K562 (cell line): ENCODE measurements at regions not wholly inside any gene's neighbourhood (a gene's known extent, or its start where the extent isn't known, plus 50 kb on each side); places are given as distances from the start of the nearest gene placed in this dataset.

Experiments used
- ATAC-seq: fragments of 200-7000 bp; cut with Tn5 transposase; 3 replicates; pipeline ENCODE4 v1.9.1; 2020; ENCODE audit warnings: moderate library complexity
- BruUV-seq: library from RNA; stranded (reverse); fragments of 400-500 nt; replicated peaks from 2 replicates; lab custom pipeline; 2021; lab: Mats Ljungman, UMichigan
- CTCF ChIA-PET: fragments of 300-600 bp; formaldehyde crosslinking; extraction: SDS; loops from one replicate; lab custom pipeline; 2021; ENCODE audit warnings: low intra/inter-chr PET ratio; lab: Yijun Ruan, JAX
- POLR2A ChIA-PET: fragments of 300-600, 350-650 bp; sonication (Branson Sonifier 250); formaldehyde crosslinking; extraction: SDS; loops from one replicate; lab custom pipeline; 2021; ENCODE audit warnings: antibody characterized with exemption, inconsistent platforms; lab: Yijun Ruan, JAX
- DNase-seq, 4 experiments: peaks; one replicate each; pipeline versions ENCODE4 v3.0.0 to v3.0.0-alpha.2; 2011 to 2018; ENCODE audit warnings: low spot score in 3 of 4, mixed read lengths in 3 of 4; ENCODE audit errors: extremely low read depth in 1 of 4
- FAIRE-seq: peaks from 2 replicates; lab custom pipeline; 2011; peaks lifted over from hg19 to GRCh38; lab: Jason Lieb, UNC
- H2AFZ ChIP-seq: 2 replicates; pipeline ENCODE4 v1.6.0; 2011; ENCODE audit warnings: low read depth, low read length, control low read depth, inconsistent platforms
- H3K27ac ChIP-seq: fragments of 200-600 bp; 3 replicates; pipeline ENCODE4 v1.8.0; 2011; ENCODE audit warnings: low read depth, mild to moderate bottlenecking, control low read depth, inconsistent platforms, low read length, moderate library complexity, mixed read lengths; ENCODE audit errors: extremely low read depth
- H3K27me3 ChIP-seq, 2 experiments: fragments of 300-600 bp in 1 of 2; 2 replicates in 1 of 2; 3 replicates in 1 of 2; pipeline versions ENCODE4 v1.6.0 to v1.8.0; 2011; ENCODE audit warnings: inconsistent platforms in 2 of 2, low read length in 2 of 2, mild to moderate bottlenecking in 1 of 2, mixed read lengths in 1 of 2, moderate library complexity in 1 of 2; ENCODE audit not compliant: control insufficient read depth in 2 of 2, insufficient read depth in 2 of 2
- H3K36me3 ChIP-seq: fragments of 300-600 bp; 3 replicates; pipeline ENCODE4 v1.8.0; 2011; ENCODE audit warnings: mild to moderate bottlenecking, low read length, inconsistent platforms; ENCODE audit not compliant: control insufficient read depth, insufficient read depth
- H3K4me1 ChIP-seq, 2 experiments: fragments of 200-600 bp in 1 of 2; replicated peaks in 1 of 2; 2 replicates in 1 of 2; 3 replicates in 1 of 2; pipeline versions ENCODE4 v1.5.1 to v1.8.0; 2011; ENCODE audit warnings: inconsistent platforms in 2 of 2, low read length in 2 of 2, mild to moderate bottlenecking in 1 of 2, mixed read lengths in 1 of 2, moderate library complexity in 1 of 2; ENCODE audit not compliant: control insufficient read depth in 2 of 2, insufficient read depth in 2 of 2
- H3K4me2 ChIP-seq: 2 replicates; pipeline ENCODE4 v1.6.1; 2011; ENCODE audit warnings: low read length, control low read depth, inconsistent platforms, mixed read lengths; ENCODE audit not compliant: insufficient read depth
- H3K4me3 ChIP-seq: fragments of 200-600 bp; sonication (generic), shearing (Covaris generic); 2 replicates; pipeline ENCODE4 v1.5.1; 2016; ENCODE audit warnings: control low read depth, inconsistent platforms
- H3K79me2 ChIP-seq: fragments of 200-600 bp; 3 replicates; pipeline ENCODE4 v1.8.0; 2011; ENCODE audit warnings: low read length, inconsistent platforms; ENCODE audit not compliant: control insufficient read depth, insufficient read depth
- H3K9ac ChIP-seq, 2 experiments: 2 replicates each; pipeline versions ENCODE4 v1.6.0 to v1.6.1; 2011; ENCODE audit warnings: low read depth in 2 of 2, low read length in 2 of 2, control low read depth in 1 of 2, inconsistent platforms in 1 of 2, mild to moderate bottlenecking in 1 of 2, mixed read lengths in 1 of 2; ENCODE audit not compliant: insufficient read depth in 1 of 2
- H3K9me1 ChIP-seq: one replicate; pipeline ENCODE4 v1.6.0; 2011; ENCODE audit warnings: inconsistent platforms, mild to moderate bottlenecking, low read length, moderate library complexity; ENCODE audit not compliant: control insufficient read depth, insufficient read depth
- H3K9me3 ChIP-seq: replicated peaks from 2 replicates; pipeline ENCODE4 v1.5.1; 2011; ENCODE audit warnings: low read depth, low read length, inconsistent platforms; ENCODE audit not compliant: control insufficient read depth, insufficient read depth
- H4K20me1 ChIP-seq: replicated peaks from 2 replicates; pipeline ENCODE4 v1.6.1; 2011; ENCODE audit warnings: low read length, inconsistent platforms, mixed read lengths; ENCODE audit not compliant: control insufficient read depth, insufficient read depth
- FOSL1 ChIP-seq: fragments of 200-800 bp; sonication (Bioruptor generic); conservative IDR thresholded peaks from 2 replicates; pipeline ENCODE4 v1.6.1; 2016; ENCODE audit warnings: missing genetic modification characterization, missing compliant biosample characterization
- JUND ChIP-seq, 2 experiments: IDR thresholded peaks; 2 replicates in 1 of 2; 3 replicates in 1 of 2; pipeline ENCODE4 v1.6.1; 2011; ENCODE audit warnings: borderline replicate concordance in 2 of 2, low read depth in 2 of 2, low read length in 2 of 2, improper control_type of control experiment in 1 of 2, missing biosample characterization in 1 of 2, missing genetic modification characterization in 1 of 2, missing genetic modification reagents in 1 of 2
- MYC ChIP-seq, 2 experiments: fragments of 250-450 bp in 1 of 2; sonication (Bioruptor Pico) in 1 of 2; IDR thresholded peaks; 2 replicates each; pipeline versions ENCODE4 v1.5.1 to v1.6.1; 2012 to 2021; ENCODE audit warnings: low read depth in 2 of 2, borderline replicate concordance in 1 of 2, improper control_type of control experiment in 1 of 2, low read length in 1 of 2, mild to moderate bottlenecking in 1 of 2, moderate library complexity in 1 of 2
- PRMT5 ChIP-seq: sonication (generic); formaldehyde crosslinking; IDR thresholded peaks from 2 replicates; pipeline ENCODE4 v1.5.0; 2020; ENCODE audit warnings: missing genetic modification reagents
- ZNF444 ChIP-seq: fragments of 250-450 bp; sonication (Bioruptor Pico); IDR thresholded peaks from 2 replicates; pipeline ENCODE4 v1.4.0; 2020; ENCODE audit warnings: mild to moderate bottlenecking, moderate library complexity
- WGBS: fragments of 100-300 bp; shearing (Covaris generic); methylation state at CpG from one replicate; pipeline ENCODE4 v1.1.6; 2016; ENCODE audit warnings: low coverage, mixed read lengths; ENCODE audit not compliant: insufficient coverage; ENCODE audit errors: missing lambda C conversion rate; 5-methylcytosine and 5-hydroxymethylcytosine counted together
- in situ Hi-C: fragments of 300-500 bp; cut with MboI; formaldehyde crosslinking; loops from 4 replicates; pipeline ENCODE4 v1.15.0; 2018; ENCODE audit warnings: inconsistent platforms, mixed read lengths
- intact Hi-C: fragments of 100-400 bp; cut with micrococcal nuclease; formaldehyde crosslinking; loops from 2 replicates; pipeline ENCODE4 v1.14.2; 2022
- TF ChIP-seq, protein P1 (sequence below): fragments of 450-650 bp; IDR thresholded peaks from 2 replicates; pipeline ENCODE4 v1.6.1; 2017; ENCODE audit warnings: antibody characterized with exemption, mild to moderate bottlenecking

DNA sequence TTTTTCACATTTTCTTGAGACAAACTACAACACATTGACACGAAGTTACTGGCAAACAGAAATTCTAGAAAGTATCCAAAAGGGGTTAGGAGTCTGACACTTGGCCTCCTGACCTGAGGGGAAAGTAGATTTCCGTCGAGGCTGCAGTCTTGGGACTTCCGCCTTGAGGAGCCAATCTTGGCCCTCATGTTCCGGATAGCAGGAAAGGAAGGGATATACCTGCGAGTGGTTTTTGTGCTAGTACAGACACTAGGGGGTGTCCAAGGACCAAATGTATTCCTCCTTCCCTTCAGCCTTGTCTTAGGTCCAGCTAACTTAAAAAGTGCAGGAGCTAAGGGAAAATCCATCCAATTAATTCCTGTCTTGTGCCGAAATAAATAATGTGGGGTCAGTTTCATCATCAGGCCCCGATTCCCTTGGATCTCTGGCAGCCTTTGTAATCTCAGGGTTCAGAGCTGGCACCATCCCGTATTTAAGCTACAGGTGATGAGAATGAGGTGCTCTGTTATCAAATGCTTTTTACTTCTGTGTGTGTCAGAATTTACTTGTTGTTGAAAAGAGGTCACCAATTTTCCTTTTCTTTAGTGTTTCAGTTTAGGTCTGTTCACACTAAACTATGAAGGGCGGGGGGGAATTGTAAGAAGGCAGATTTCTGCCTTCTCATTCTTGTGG lies 330.2 kb upstream of the FANCL start (continued):
- TF ChIP-seq, protein P1, sequence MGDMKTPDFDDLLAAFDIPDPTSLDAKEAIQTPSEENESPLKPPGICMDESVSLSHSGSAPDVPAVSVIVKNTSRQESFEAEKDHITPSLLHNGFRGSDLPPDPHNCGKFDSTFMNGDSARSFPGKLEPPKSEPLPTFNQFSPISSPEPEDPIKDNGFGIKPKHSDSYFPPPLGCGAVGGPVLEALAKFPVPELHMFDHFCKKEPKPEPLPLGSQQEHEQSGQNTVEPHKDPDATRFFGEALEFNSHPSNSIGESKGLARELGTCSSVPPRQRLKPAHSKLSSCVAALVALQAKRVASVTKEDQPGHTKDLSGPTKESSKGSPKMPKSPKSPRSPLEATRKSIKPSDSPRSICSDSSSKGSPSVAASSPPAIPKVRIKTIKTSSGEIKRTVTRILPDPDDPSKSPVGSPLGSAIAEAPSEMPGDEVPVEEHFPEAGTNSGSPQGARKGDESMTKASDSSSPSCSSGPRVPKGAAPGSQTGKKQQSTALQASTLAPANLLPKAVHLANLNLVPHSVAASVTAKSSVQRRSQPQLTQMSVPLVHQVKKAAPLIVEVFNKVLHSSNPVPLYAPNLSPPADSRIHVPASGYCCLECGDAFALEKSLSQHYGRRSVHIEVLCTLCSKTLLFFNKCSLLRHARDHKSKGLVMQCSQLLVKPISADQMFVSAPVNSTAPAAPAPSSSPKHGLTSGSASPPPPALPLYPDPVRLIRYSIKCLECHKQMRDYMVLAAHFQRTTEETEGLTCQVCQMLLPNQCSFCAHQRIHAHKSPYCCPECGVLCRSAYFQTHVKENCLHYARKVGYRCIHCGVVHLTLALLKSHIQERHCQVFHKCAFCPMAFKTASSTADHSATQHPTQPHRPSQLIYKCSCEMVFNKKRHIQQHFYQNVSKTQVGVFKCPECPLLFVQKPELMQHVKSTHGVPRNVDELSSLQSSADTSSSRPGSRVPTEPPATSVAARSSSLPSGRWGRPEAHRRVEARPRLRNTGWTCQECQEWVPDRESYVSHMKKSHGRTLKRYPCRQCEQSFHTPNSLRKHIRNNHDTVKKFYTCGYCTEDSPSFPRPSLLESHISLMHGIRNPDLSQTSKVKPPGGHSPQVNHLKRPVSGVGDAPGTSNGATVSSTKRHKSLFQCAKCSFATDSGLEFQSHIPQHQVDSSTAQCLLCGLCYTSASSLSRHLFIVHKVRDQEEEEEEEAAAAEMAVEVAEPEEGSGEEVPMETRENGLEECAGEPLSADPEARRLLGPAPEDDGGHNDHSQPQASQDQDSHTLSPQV = peak; percentile 61; the same call in 1 of the 2 replicates
- TF ChIP-seq MYC (IDR thresholded peaks at IDR 0.05; ENCODE audit: low read depth, low read length) (0 out of 2 replicates have a peak, but pooled peaks have one; percentile 17), MYC (CRISPR knock-in tag; IDR thresholded peaks at IDR 0.05; ENCODE audit: borderline replicate concordance, low read depth) (no peak), ZNF444 (CRISPR knock-in tag) (no peak)

DNA sequence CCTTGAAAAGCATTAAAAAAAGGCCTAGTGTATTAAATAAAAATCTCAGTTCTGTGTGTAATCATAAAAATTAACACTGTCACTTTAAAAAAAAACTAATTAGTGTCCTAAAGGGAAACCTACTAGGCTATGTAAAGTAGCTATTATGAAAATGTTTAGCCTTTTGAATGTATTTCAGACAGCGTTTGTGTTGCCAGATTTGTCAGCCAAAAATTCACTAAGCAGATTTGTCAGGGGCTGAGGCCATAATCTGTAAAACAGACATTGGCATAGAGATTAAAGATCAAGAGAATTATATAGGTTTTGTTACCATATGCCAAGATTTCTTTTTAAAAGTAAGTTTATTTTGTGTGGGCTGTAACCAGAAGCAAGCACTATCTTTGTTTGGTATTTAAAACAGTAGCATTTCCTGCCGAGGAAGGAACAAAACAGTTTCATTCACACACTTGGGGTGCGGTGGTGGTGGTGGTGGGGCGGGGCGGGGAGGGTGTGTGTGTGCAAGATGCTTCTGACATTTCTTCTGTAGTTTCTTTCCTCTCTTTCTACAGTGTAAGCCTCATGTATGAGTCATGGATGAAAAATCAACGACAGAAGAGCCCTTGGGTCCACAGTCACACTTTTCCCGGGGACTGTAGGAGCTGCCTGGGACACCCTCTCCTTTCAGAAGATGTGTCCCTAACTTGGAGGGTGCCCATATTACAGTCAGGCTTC lies 328.5 kb upstream of the FANCL start:
- 51% methylated on average over 6 of the region's 7 CpGs for WGBS
- intact Hi-C loops = loop anchor here (2.0 to 10.0 kb wide), 5 partner anchors 97 to 1585 kb away; no protein-coding TSS in a partner anchor
- DNase-seq = no peak

More for the DNA sequence above, 328.5 kb upstream of the FANCL start:
- H3K27ac ChIP-seq = no peak overlapping the region
- FAIRE-seq = no peak
- H3K27me3 ChIP-seq = no peaks in the 10 kb centered on the region
- no peaks in the 10 kb centered on the region for H3K9me1 ChIP-seq
- in situ Hi-C loops = no loop called here
- H2AFZ ChIP-seq = peak overlapping the region; percentile 94
- CTCF ChIA-PET = no interaction called here
- POLR2A ChIA-PET = no interaction called here
- H3K4me3 ChIP-seq = no peak overlapping the region
- no peaks in the 10 kb centered on the region for H3K79me2 ChIP-seq
- TF ChIP-seq PRMT5 (CRISPR knock-in tag) (no peak), FOSL1 (0 out of 2 replicates have a peak, but pooled peaks have one; percentile 39), JUND (IDR thresholded peaks at IDR 0.05; ENCODE audit: borderline replicate concordance, low read depth, low read length) (0 out of 2 replicates have a peak, but pooled peaks have one; percentile 14), JUND (tag; IDR thresholded peaks at IDR 0.05; ENCODE audit: borderline replicate concordance, low read depth, low read length) (no peak)
- TF ChIP-seq, all 486 proteins: peak for 2
- Histone ChIP-seq H3K36me3 (no peaks in the 10 kb centered on the region), H3K9me3 (no peaks in the 10 kb centered on the region), H3K4me1 (peaks cover 0 to 3% of the 10 kb centered on the region in 2 experiments; a peak in 1 of 5 replicates), H4K20me1 (no peaks in the 10 kb centered on the region), H3K4me2 (no peak overlapping the region), H3K9ac (no peak overlapping the region)
- ATAC-seq = no peak
- BruUV-seq = no TSS peak
